MM.1S (cell line): ENCODE measurements at regions not wholly inside any gene's neighbourhood (a gene's known extent, or its start where the extent isn't known, plus 50 kb on each side); places are given as distances from the start of the nearest gene placed in this dataset.

ENCODE experiments used
- CTCF ChIP-seq: fragments of 300-600 bp; sonication (generic); IDR thresholded peaks from 2 replicates; pipeline ENCODE4 v1.5.1; 2016; ENCODE audit warnings: antibody characterized with exemption, low read length, mixed read lengths
- EZH2 ChIP-seq: fragments of 300-600 bp; sonication (generic); optimal IDR thresholded peaks from 2 replicates; pipeline ENCODE3; 2017; ENCODE audit warnings: low read depth, mild to moderate bottlenecking, antibody characterized with exemption, low read length, mixed read lengths

- TF ChIP-seq CTCF (no peak), EZH2 (no peak)
These were observed 294.4 kb downstream of the GPAT3 start for GRCh38 chr4:83830138-83830888.
